CD14-positive monocyte (primary cell): ENCODE measurements at regions not wholly inside any gene's neighbourhood (a gene's known extent, or its start where the extent isn't known, plus 50 kb on each side); places are given as distances from the start of the nearest gene placed in this dataset.

ENCODE experiments used
- DNase-seq, 3 donors: peaks; one replicate each; pipeline ENCODE4 v3.0.0-alpha.2; 2011 to 2022
- H2AFZ ChIP-seq: 2 replicates; pipeline ENCODE4 v1.6.0; 2012; ENCODE audit warnings: mild to moderate bottlenecking, low read depth, low read length, inconsistent platforms; ENCODE audit not compliant: insufficient read depth, poor library complexity, severe bottlenecking
- H3K27ac ChIP-seq, 2 donors: 1 replicate in 1 of 2; 2 replicates in 1 of 2; pipeline ENCODE4 v1.5.1; 2012 to 2013; ENCODE audit warnings: low read length in 2 of 2, control low read depth in 1 of 2, inconsistent platforms in 1 of 2, low read depth in 1 of 2, mild to moderate bottlenecking in 1 of 2
- H3K27me3 ChIP-seq, 2 donors: one replicate each; pipeline versions ENCODE4 v1.6.0 to v1.6.1; 2011 to 2013; ENCODE audit warnings: low read length in 2 of 2; ENCODE audit not compliant: control insufficient read depth in 2 of 2, insufficient read depth in 2 of 2
- H3K36me3 ChIP-seq, 2 donors: replicated peaks in 1 of 2; 1 replicate in 1 of 2; 2 replicates in 1 of 2; pipeline versions ENCODE4 v1.5.1 to v1.6.1; 2012 to 2013; ENCODE audit warnings: low read length in 2 of 2, control low read depth in 1 of 2, inconsistent platforms in 1 of 2, mild to moderate bottlenecking in 1 of 2; ENCODE audit not compliant: insufficient read depth in 2 of 2, control insufficient read depth in 1 of 2
- H3K4me1 ChIP-seq, 2 donors: 1 replicate in 1 of 2; 2 replicates in 1 of 2; pipeline versions ENCODE4 v1.5.1 to v1.6.1; 2012 to 2013; ENCODE audit warnings: low read length in 2 of 2, control low read depth in 1 of 2, inconsistent platforms in 1 of 2, mild to moderate bottlenecking in 1 of 2, moderate library complexity in 1 of 2; ENCODE audit not compliant: insufficient read depth in 2 of 2, control insufficient read depth in 1 of 2
- H3K4me2 ChIP-seq: replicated peaks from 2 replicates; pipeline ENCODE3; 2012; ENCODE audit warnings: low read length, moderate library complexity, mild to moderate bottlenecking; ENCODE audit not compliant: poor library complexity, severe bottlenecking; ENCODE audit errors: extremely low read depth
- H3K4me3 ChIP-seq, 3 experiments: fragments of 200-600 bp in 1 of 3; sonication (generic) in 1 of 3; replicated peaks in 1 of 3; 1 replicate in 2 of 3; 2 replicates in 1 of 3; pipeline ENCODE4 v1.5.1; 2011 to 2013; ENCODE audit warnings: low read length in 3 of 3, mild to moderate bottlenecking in 3 of 3, control low read depth in 2 of 3, low read depth in 2 of 3, inconsistent platforms in 1 of 3, moderate library complexity in 1 of 3
- H3K79me2 ChIP-seq: 2 replicates; pipeline ENCODE4 v1.6.0; 2012; ENCODE audit warnings: mild to moderate bottlenecking, control low read depth, inconsistent platforms, low read length, moderate library complexity; ENCODE audit not compliant: insufficient read depth
- H3K9ac ChIP-seq: 2 replicates; pipeline ENCODE4 v1.6.0; 2017; ENCODE audit warnings: low read length, mild to moderate bottlenecking; ENCODE audit not compliant: insufficient read depth, poor library complexity, severe bottlenecking
- H3K9me3 ChIP-seq, 2 donors: replicated peaks in 1 of 2; 1 replicate in 1 of 2; 2 replicates in 1 of 2; pipeline versions ENCODE4 v1.5.1 to v1.6.1; 2012 to 2013; ENCODE audit warnings: low read length in 2 of 2, control low read depth in 1 of 2; ENCODE audit not compliant: control insufficient read depth in 1 of 2, insufficient read depth in 1 of 2
- H4K20me1 ChIP-seq: 2 replicates; pipeline ENCODE4 v1.6.0; 2012; ENCODE audit warnings: mild to moderate bottlenecking, low read length, control low read depth, moderate library complexity; ENCODE audit not compliant: insufficient read depth
- H3K27ac Mint-ChIP-seq, 7 donors: one replicate each; pipeline ENCODE4 v1.8.0; 2020; ENCODE audit warnings: mild to moderate bottlenecking in 7 of 7, mixed read lengths in 7 of 7, moderate library complexity in 6 of 7, inconsistent platforms in 2 of 7
- H3K27me3 Mint-ChIP-seq, 3 donors: one replicate each; pipeline ENCODE4 v1.8.0; 2021 to 2022; ENCODE audit warnings: low read depth in 3 of 3, mild to moderate bottlenecking in 3 of 3, mixed read lengths in 3 of 3, moderate library complexity in 3 of 3, inconsistent platforms in 1 of 3
- H3K36me3 Mint-ChIP-seq, 2 donors: one replicate each; pipeline ENCODE4 v1.8.0; 2020; ENCODE audit warnings: mixed read lengths in 2 of 2, inconsistent platforms in 1 of 2, mild to moderate bottlenecking in 1 of 2
- H3K4me1 Mint-ChIP-seq: one replicate; pipeline ENCODE4 v1.8.0; 2020; ENCODE audit warnings: mild to moderate bottlenecking, mixed read lengths
- H3K4me3 Mint-ChIP-seq, 2 donors: one replicate each; pipeline ENCODE4 v1.8.0; 2020; ENCODE audit warnings: mild to moderate bottlenecking in 2 of 2, mixed read lengths in 2 of 2, moderate library complexity in 1 of 2
- H3K9me3 Mint-ChIP-seq, 7 donors: one replicate each; pipeline ENCODE4 v1.8.0; 2020 to 2022; ENCODE audit warnings: mixed read lengths in 7 of 7, mild to moderate bottlenecking in 6 of 7, moderate library complexity in 6 of 7, inconsistent platforms in 2 of 7
- CTCF ChIP-seq: fragments of 200-600 bp; IDR thresholded peaks from one replicate; pipeline ENCODE4 v1.8.0; 2022; ENCODE audit warnings: antibody characterized with exemption, mild to moderate bottlenecking
- WGBS: methylation state at CpG from one replicate; pipeline ENCODE4 v1.1.5; 2013; ENCODE audit warnings: missing lambda C conversion rate; ENCODE audit not compliant: insufficient coverage; 5-methylcytosine and 5-hydroxymethylcytosine counted together
- intact Hi-C, 2 donors: fragments of 100-400 bp; cut with micrococcal nuclease; formaldehyde crosslinking; loops; one replicate each; pipeline versions ENCODE4 v1.15.0 to v1.15.1; 2023

GRCh38 chr10:54985732-54986131 lies 184.7 kb upstream of the PCDH15 start:
- H3K4me1 Mint-ChIP-seq = no peaks in the 10 kb centered on the region
- Histone ChIP-seq H3K4me1 (no peaks in the 10 kb centered on the region), H3K36me3 (no peaks in the 10 kb centered on the region), H3K4me2 (no peak overlapping the region), H3K9me3 (no peaks in the 10 kb centered on the region), H3K27ac (no peak overlapping the region), H3K9ac (no peak overlapping the region), H3K79me2 (no peaks in the 10 kb centered on the region), H3K27me3 (no peaks in the 10 kb centered on the region), H4K20me1 (no peaks in the 10 kb centered on the region), H2AFZ (no peak overlapping the region), H3K4me3 (no peak overlapping the region)
- peaks cover 0 to 4% (median 0%) of the 10 kb centered on the region in 3 donors for H3K27me3 Mint-ChIP-seq
- no peak for TF ChIP-seq CTCF
- H3K9me3 Mint-ChIP-seq = peaks cover 0 to 4% (median 0%) of the 10 kb centered on the region in 7 donors
- H3K36me3 Mint-ChIP-seq = no peaks in the 10 kb centered on the region
- H3K27ac Mint-ChIP-seq = no peak overlapping the region
- H3K4me3 Mint-ChIP-seq = no peak overlapping the region
- whole genome bisulfite sequencing = no CpG with 5 or more reads among the region's 1 CpG
- DNase-seq = no peak
- intact Hi-C loops = no loop called here

- intact Hi-C loops = no loop called here
- H3K36me3 ChIP-seq = no peaks in the 10 kb centered on the region
- no peak for TF ChIP-seq CTCF
- Mint-ChIP-seq H3K27ac (no peak overlapping the region), H3K4me1 (no peaks in the 10 kb centered on the region), H3K27me3 (peaks cover 0 to 4% (median 0%) of the 10 kb centered on the region in 3 donors), H3K4me3 (no peak overlapping the region), H3K9me3 (peaks cover 0 to 1% (median 0%) of the 10 kb centered on the region in 7 donors), H3K36me3 (no peaks in the 10 kb centered on the region)
- H3K27ac ChIP-seq = no peak overlapping the region
- no peak for DNase-seq
- H3K9ac ChIP-seq = no peak overlapping the region
- no peaks in the 10 kb centered on the region for H3K27me3 ChIP-seq
- H3K4me2 ChIP-seq = no peak overlapping the region
- H4K20me1 ChIP-seq = no peaks in the 10 kb centered on the region
- H3K4me1 ChIP-seq = no peaks in the 10 kb centered on the region
- H2AFZ ChIP-seq = no peak overlapping the region
- no peaks in the 10 kb centered on the region for H3K9me3 ChIP-seq
- no peaks in the 10 kb centered on the region for H3K79me2 ChIP-seq
- no peak overlapping the region for H3K4me3 ChIP-seq
These were observed 182.2 kb upstream of the PCDH15 start for GRCh38 chr10:54983255-54983654.
